ENCODE measurements at regions not wholly inside any gene's neighbourhood (a gene's known extent, or its start where the extent isn't known, plus 50 kb on each side); places are given as distances from the start of the nearest gene placed in this dataset.

DNA sequence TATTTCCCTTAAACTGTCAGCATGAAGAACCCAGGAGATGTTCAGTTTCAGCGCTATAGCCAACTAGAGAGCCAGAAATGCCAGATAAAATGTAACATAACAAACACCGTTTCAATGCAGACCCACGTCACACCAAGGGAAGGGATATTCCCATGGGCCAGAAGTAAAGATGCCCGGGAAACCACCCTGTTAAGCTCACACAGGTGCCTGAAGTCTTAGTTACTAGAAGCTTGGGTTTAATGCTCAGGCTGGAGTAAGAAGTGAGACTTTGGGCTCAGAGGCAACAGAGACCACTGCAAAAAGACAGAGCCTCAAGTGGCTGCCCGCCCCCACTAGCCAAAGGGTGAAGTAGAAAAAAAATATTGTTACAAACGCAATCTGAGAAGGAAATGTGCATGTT, 52.3 kb downstream of the SYNE3 start (continued):
- TF ChIP-seq, protein P1, sequence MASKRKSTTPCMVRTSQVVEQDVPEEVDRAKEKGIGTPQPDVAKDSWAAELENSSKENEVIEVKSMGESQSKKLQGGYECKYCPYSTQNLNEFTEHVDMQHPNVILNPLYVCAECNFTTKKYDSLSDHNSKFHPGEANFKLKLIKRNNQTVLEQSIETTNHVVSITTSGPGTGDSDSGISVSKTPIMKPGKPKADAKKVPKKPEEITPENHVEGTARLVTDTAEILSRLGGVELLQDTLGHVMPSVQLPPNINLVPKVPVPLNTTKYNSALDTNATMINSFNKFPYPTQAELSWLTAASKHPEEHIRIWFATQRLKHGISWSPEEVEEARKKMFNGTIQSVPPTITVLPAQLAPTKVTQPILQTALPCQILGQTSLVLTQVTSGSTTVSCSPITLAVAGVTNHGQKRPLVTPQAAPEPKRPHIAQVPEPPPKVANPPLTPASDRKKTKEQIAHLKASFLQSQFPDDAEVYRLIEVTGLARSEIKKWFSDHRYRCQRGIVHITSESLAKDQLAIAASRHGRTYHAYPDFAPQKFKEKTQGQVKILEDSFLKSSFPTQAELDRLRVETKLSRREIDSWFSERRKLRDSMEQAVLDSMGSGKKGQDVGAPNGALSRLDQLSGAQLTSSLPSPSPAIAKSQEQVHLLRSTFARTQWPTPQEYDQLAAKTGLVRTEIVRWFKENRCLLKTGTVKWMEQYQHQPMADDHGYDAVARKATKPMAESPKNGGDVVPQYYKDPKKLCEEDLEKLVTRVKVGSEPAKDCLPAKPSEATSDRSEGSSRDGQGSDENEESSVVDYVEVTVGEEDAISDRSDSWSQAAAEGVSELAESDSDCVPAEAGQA (IDR thresholded peaks at IDR 0.05; ENCODE audit: low read depth) = no peak
- TF ChIP-seq, protein P1 (CRISPR knock-in tag; IDR thresholded peaks at IDR 0.05; ENCODE audit: borderline replicate concordance) = no peak

DNA sequence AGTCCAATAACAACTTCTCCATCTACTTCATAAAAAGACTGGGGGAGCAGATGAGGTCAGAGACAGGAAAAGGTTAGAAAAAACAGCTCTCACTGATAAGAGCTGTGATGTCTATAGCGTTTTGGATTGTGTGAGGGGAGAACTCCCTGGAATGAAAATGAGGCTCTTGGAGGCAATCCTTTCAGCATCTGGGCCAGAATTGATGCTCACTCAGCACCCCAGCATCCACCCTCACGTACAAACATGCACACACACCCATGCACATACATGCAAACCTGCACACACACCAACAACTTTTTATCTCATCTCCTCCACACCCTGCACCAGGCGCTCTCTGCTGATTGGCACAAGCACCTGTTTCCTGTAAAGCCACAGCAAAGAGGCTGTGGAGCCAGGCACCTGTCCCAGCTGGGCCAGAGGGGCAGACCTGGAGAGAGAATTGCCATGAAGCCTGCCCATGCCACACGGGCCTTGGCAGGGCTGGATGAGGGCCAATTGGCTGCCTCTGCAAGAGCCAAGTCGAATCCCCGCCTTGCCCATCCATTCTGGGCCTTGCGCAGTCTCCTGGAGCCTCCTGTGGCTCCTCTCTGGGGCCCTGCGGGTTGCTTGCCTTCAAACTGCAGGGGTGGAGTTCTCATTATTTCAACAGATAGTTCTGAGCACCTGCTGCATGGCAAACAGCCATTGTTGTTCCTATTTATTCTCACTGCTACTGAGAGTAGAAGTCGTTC, 53.1 kb downstream of the SYNE3 start:
- H3K27ac ChIP-seq (ENCODE audit: extremely low read length, insufficient read depth, low read length) = no peak overlapping the region
- intact Hi-C loops (cut with micrococcal nuclease; ENCODE audit: unreplicated experiment) = no loop called here
- H3K9me3 ChIP-seq (ENCODE audit: low read length) = no peaks in the 10 kb centered on the region
- H3K27me3 ChIP-seq (ENCODE audit: control insufficient read depth in 1 of 2, insufficient read depth in 2 of 2, low read length in 2 of 2) = no peaks in the 10 kb centered on the region
- whole genome bisulfite sequencing (ENCODE audit: low lambda C conversion rate) = 96% methylated on average over 6 of the region's 9 CpGs
- DNase-seq (ENCODE audit: low spot score) (no peak), ATAC-seq (no peak), FAIRE-seq (no peak)
- no peak overlapping the region for H3K4me3 ChIP-seq (replicated peaks in 1 of 3; ENCODE audit: insufficient read depth in 1 of 3, low read depth in 2 of 3, low read length in 3 of 3)
- POLR2A ChIA-PET = interaction anchor here (1.2 kb wide), 1 partner anchor 11 kb away, joined by 4 read pairs; no protein-coding TSS in a partner anchor
- no peak overlapping the region for H3K4me2 ChIP-seq (ENCODE audit: low read depth, low read length)
- H3K9ac ChIP-seq (ENCODE audit: insufficient read depth, low read depth, low read length) = no peak overlapping the region
- peaks cover 4 to 18% of the 10 kb centered on the region in 2 experiments; a peak in 3 of 5 replicates for H3K36me3 ChIP-seq (replicated peaks in 1 of 2; ENCODE audit: control insufficient read depth in 1 of 2, insufficient read depth in 2 of 2, low read length in 2 of 2)
- CTCF ChIA-PET (ENCODE audit: low intra/inter-chr PET ratio, low total read pairs) = no interaction called here
- no peak overlapping the region for H2AFZ ChIP-seq (ENCODE audit: low read length)
- H3K4me1 ChIP-seq (ENCODE audit: insufficient read depth, low read length) = peaks cover 5% of the 10 kb centered on the region
- H4K20me1 ChIP-seq (ENCODE audit: insufficient read depth, low read length) = no peaks in the 10 kb centered on the region
- no peak for TF ChIP-seq ZNF562 (CRISPR knock-in tag; IDR thresholded peaks at IDR 0.05; ENCODE audit: borderline replicate concordance)
- H3K79me2 ChIP-seq (ENCODE audit: insufficient read depth, low read length) = no peaks in the 10 kb centered on the region
- no TSS peak for BruUV-seq (replicated peaks)
- in situ Hi-C loops (cut with HindIII; ENCODE audit: extremely low pct_ligation_motif_present, low pct_unique_long_range_greater_than_20kb) = no loop called here

Data from HepG2 (cell line).